HCT116 (cell line): ENCODE measurements at regions not wholly inside any gene's neighbourhood (a gene's known extent, or its start where the extent isn't known, plus 50 kb on each side); places are given as distances from the start of the nearest gene placed in this dataset.
A peak's percentile ranks its signal among the peaks of the same experiment; 100 is the strongest.

Experiments used
- ATAC-seq: fragments of 200-7000 bp; cut with Tn5 transposase; 2 replicates; pipeline ENCODE4 v1.9.1; 2020; ENCODE audit warnings: mild to moderate bottlenecking, moderate library complexity
- BruUV-seq: library from RNA; stranded (reverse); fragments of 400-500 nt; replicated peaks from 2 replicates; lab custom pipeline; 2021; lab: Mats Ljungman, UMichigan
- CTCF ChIA-PET: fragments of 300-600 bp; sonication (Branson Sonifier 250); formaldehyde crosslinking; loops from one replicate; lab custom pipeline; 2021; ENCODE audit warnings: antibody characterized with exemption; lab: Charles Lee
- POLR2A ChIA-PET: fragments of 300-600, 350-600 bp; sonication (Branson Sonifier 250); formaldehyde crosslinking; loops from one replicate; lab custom pipeline; 2021; ENCODE audit warnings: antibody characterized with exemption; lab: Charles Lee
- RAD21 ChIA-PET, 2 experiments: fragments of 300-600 bp; sonication (Branson Sonifier 250); formaldehyde crosslinking; loops; one replicate each; lab custom pipeline; 2023; ENCODE audit warnings: low total read pairs in 2 of 2; ENCODE audit not compliant: uncharacterized antibody in 2 of 2, unreplicated experiment in 2 of 2, low non-redundant PET in 1 of 2; lab: Charles Lee
- DNase-seq: peaks from one replicate; pipeline ENCODE4 v3.0.0-alpha.2; 2010; ENCODE audit warnings: low read depth, low spot score
- H2AFZ ChIP-seq: fragments of 200-600 bp; shearing (Covaris generic), sonication (generic); 2 replicates; pipeline ENCODE4 v1.6.1; 2017; ENCODE audit warnings: low read depth, mixed run types, mixed read lengths, antibody characterized with exemption, low read length; ENCODE audit not compliant: poor library complexity, severe bottlenecking
- H3K27ac ChIP-seq: 2 replicates; pipeline ENCODE4 v1.5.1; 2012; ENCODE audit warnings: low read depth, low read length
- H3K27me3 ChIP-seq: fragments of 200-600 bp; sonication (generic); 2 replicates; pipeline ENCODE4 v1.6.1; 2016; ENCODE audit warnings: mixed run types, low read length, mixed read lengths; ENCODE audit not compliant: insufficient read depth
- H3K36me3 ChIP-seq, 2 experiments: fragments of 200-500 bp in 1 of 2; fragments of 200-600 bp in 1 of 2; sonication (Bioruptor generic) in 1 of 2; sonication (generic) in 1 of 2; 2 replicates each; pipeline versions ENCODE4 v1.5.1 to v1.6.1; 2014 to 2016; ENCODE audit warnings: low read length in 2 of 2, inconsistent platforms in 1 of 2, mixed read lengths in 1 of 2, mixed run types in 1 of 2; ENCODE audit not compliant: insufficient read depth in 2 of 2, control insufficient read depth in 1 of 2
- H3K4me1 ChIP-seq, 2 experiments: fragments of 200-600 bp in 1 of 2; sonication (generic) in 1 of 2; 2 replicates each; pipeline versions ENCODE4 v1.5.1 to v1.6.1; 2012 to 2017; ENCODE audit warnings: low read length in 2 of 2, inconsistent platforms in 1 of 2, mild to moderate bottlenecking in 1 of 2, mixed read lengths in 1 of 2, mixed run types in 1 of 2, moderate library complexity in 1 of 2; ENCODE audit not compliant: insufficient read depth in 2 of 2, control insufficient read depth in 1 of 2
- H3K4me2 ChIP-seq: fragments of 200-600 bp; sonication (generic); 2 replicates; pipeline ENCODE4 v1.6.1; 2017; ENCODE audit warnings: mixed run types, low read length, mixed read lengths
- H3K4me3 ChIP-seq, 2 experiments: fragments of 200-600 bp in 1 of 2; sonication (generic) in 1 of 2; replicated peaks in 1 of 2; 2 replicates each; pipeline ENCODE4 v1.5.1; 2011 to 2016; ENCODE audit warnings: low read length in 2 of 2, control low read depth in 1 of 2, low read depth in 1 of 2, mild to moderate bottlenecking in 1 of 2, mixed read lengths in 1 of 2, mixed run types in 1 of 2
- H3K79me2 ChIP-seq: fragments of 200-600 bp; sonication (generic); 2 replicates; pipeline ENCODE4 v1.6.1; 2017; ENCODE audit warnings: mild to moderate bottlenecking, mixed run types, low read length, moderate library complexity, mixed read lengths; ENCODE audit not compliant: insufficient read depth
- H3K9ac ChIP-seq: fragments of 200-600 bp; sonication (generic); 2 replicates; pipeline ENCODE4 v1.6.1; 2016; ENCODE audit warnings: low read length, mixed read lengths
- H3K9me2 ChIP-seq: fragments of 200-600 bp; sonication (generic), shearing (Covaris generic); 2 replicates; pipeline ENCODE4 v1.6.1; 2017; ENCODE audit warnings: mixed run types, mild to moderate bottlenecking, moderate library complexity; ENCODE audit not compliant: insufficient read depth
- H3K9me3 ChIP-seq, 2 experiments: fragments of 200-500 bp in 1 of 2; fragments of 200-600 bp in 1 of 2; sonication (Bioruptor generic) in 1 of 2; sonication (generic) in 1 of 2; 2 replicates each; pipeline ENCODE4 v1.6.1; 2014 to 2017; ENCODE audit warnings: low read length in 2 of 2, mixed read lengths in 2 of 2, inconsistent platforms in 1 of 2, low read depth in 1 of 2, mild to moderate bottlenecking in 1 of 2, mixed run types in 1 of 2, moderate library complexity in 1 of 2; ENCODE audit not compliant: control insufficient read depth in 1 of 2, insufficient read depth in 1 of 2
- H4K20me1 ChIP-seq: fragments of 200-600 bp; sonication (generic), shearing (Covaris generic); 2 replicates; pipeline ENCODE4 v1.6.1; 2017; ENCODE audit warnings: mixed run types, mild to moderate bottlenecking, moderate library complexity; ENCODE audit not compliant: insufficient read depth
- ELF1 ChIP-seq: IDR thresholded peaks from 2 replicates; pipeline ENCODE4 v1.6.1; 2012; ENCODE audit warnings: low read depth, borderline replicate concordance
- JUND ChIP-seq: IDR thresholded peaks from 2 replicates; pipeline ENCODE4 v1.6.1; 2012
- POLR2A ChIP-seq: IDR thresholded peaks from 2 replicates; pipeline ENCODE4 v1.7.0; 2011; ENCODE audit warnings: borderline replicate concordance; ENCODE audit not compliant: insufficient read depth, insufficient read length; ENCODE audit errors: extremely low read depth
- RAD21 ChIP-seq: IDR thresholded peaks from 2 replicates; pipeline ENCODE4 v1.6.1; 2012; ENCODE audit warnings: low read depth, mild to moderate bottlenecking
- SP1 ChIP-seq: IDR thresholded peaks from 2 replicates; pipeline ENCODE4 v1.6.1; 2012; ENCODE audit warnings: low read depth
- SRF ChIP-seq: IDR thresholded peaks from 2 replicates; pipeline ENCODE4 v1.6.1; 2012; ENCODE audit warnings: low read depth
- TCF7L2 ChIP-seq: IDR thresholded peaks from 2 replicates; pipeline ENCODE4 v1.7.0; 2011; ENCODE audit warnings: borderline replicate concordance, inconsistent platforms; ENCODE audit not compliant: insufficient read depth, insufficient read length; ENCODE audit errors: extremely low read depth
- YY1 ChIP-seq: IDR thresholded peaks from 2 replicates; pipeline ENCODE4 v1.6.1; 2011; ENCODE audit warnings: low read length, low read depth, moderate library complexity, mild to moderate bottlenecking; ENCODE audit not compliant: insufficient replicate concordance; ENCODE audit errors: extremely low read depth
- ZFX ChIP-seq: fragments of 450-650 bp; IDR thresholded peaks from 2 replicates; pipeline ENCODE4 v1.6.1; 2017
- intact Hi-C: fragments of 100-400 bp; cut with micrococcal nuclease; formaldehyde crosslinking; loops from 2 replicates; pipeline ENCODE4 v1.10.0; 2022
- TF ChIP-seq, protein P1 (sequence below), 3 experiments: fragments of 200-600 bp in 1 of 3; sonication (generic) in 1 of 3; IDR thresholded peaks in 2 of 3; conservative IDR thresholded peaks in 1 of 3; 2 replicates each; pipeline ENCODE4 v1.5.1; 2012 to 2017; ENCODE audit warnings: low read depth in 2 of 3, low read length in 2 of 3, antibody characterized with exemption in 1 of 3, borderline replicate concordance in 1 of 3, control low read depth in 1 of 3, mild to moderate bottlenecking in 1 of 3, mixed read lengths in 1 of 3, mixed run types in 1 of 3, moderate library complexity in 1 of 3; ENCODE audit not compliant: insufficient read depth in 1 of 3
- TF ChIP-seq, protein P2 (sequence below): IDR thresholded peaks from 2 replicates; pipeline ENCODE4 v1.6.1; 2012

DNA sequence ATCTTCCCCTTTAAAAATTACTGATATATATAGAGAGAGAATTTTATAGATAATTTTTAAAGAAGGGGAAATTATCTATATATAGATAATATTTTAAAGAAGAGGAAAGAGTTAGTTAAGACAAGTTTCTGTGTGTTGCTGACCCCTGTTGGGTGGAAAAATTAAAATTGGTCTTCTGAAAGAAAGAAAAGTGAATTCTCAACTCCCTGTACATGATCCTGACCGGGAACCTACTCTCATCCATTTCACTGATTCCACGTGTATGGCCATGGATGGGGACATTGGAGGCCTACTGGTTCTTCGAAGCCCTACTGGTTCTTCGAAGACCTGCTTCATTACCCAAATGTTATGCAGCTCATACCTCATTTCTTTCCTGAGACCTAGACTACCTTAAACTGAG is 53.0 kb upstream of the TCF21 start:
- H3K4me2 ChIP-seq: no peak overlapping the region
- H3K36me3 ChIP-seq: no peaks in the 10 kb centered on the region
- H4K20me1 ChIP-seq: no peaks in the 10 kb centered on the region
- RAD21 ChIA-PET: no interaction called here
- H3K4me3 ChIP-seq: no peak overlapping the region
- no peak overlapping the region for H2AFZ ChIP-seq
- POLR2A ChIA-PET: no interaction called here
- no peak overlapping the region for H3K9ac ChIP-seq
- peaks cover 0 to 10% of the 10 kb centered on the region in 2 experiments; a peak in 2 of 4 replicates for H3K4me1 ChIP-seq
- no peaks in the 10 kb centered on the region for H3K79me2 ChIP-seq
- DNase-seq (no peak), ATAC-seq (no peak)
- TF ChIP-seq POLR2A (no peak), YY1 (no peak), SRF (no peak), RAD21 (peak; percentile 35; the same call in 1 of the 2 replicates), SP1 (no peak), ZFX (no peak), ELF1 (no peak), JUND (no peak), TCF7L2 (no peak)
- TF ChIP-seq, protein P1, sequence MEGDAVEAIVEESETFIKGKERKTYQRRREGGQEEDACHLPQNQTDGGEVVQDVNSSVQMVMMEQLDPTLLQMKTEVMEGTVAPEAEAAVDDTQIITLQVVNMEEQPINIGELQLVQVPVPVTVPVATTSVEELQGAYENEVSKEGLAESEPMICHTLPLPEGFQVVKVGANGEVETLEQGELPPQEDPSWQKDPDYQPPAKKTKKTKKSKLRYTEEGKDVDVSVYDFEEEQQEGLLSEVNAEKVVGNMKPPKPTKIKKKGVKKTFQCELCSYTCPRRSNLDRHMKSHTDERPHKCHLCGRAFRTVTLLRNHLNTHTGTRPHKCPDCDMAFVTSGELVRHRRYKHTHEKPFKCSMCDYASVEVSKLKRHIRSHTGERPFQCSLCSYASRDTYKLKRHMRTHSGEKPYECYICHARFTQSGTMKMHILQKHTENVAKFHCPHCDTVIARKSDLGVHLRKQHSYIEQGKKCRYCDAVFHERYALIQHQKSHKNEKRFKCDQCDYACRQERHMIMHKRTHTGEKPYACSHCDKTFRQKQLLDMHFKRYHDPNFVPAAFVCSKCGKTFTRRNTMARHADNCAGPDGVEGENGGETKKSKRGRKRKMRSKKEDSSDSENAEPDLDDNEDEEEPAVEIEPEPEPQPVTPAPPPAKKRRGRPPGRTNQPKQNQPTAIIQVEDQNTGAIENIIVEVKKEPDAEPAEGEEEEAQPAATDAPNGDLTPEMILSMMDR (IDR thresholded peaks at IDR 0.05 in 2 of 3, conservative IDR thresholded peaks at IDR 0.05 in 1 of 3; ENCODE audit: borderline replicate concordance in 1 of 3, insufficient read depth in 1 of 3, low read depth in 2 of 3, low read length in 2 of 3): peak in 1 of 3 experiments; percentile 29; a peak in 1 of 6 replicates
- TF ChIP-seq, protein P2, sequence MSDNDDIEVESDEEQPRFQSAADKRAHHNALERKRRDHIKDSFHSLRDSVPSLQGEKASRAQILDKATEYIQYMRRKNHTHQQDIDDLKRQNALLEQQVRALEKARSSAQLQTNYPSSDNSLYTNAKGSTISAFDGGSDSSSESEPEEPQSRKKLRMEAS: no peak
- no peaks in the 10 kb centered on the region for H3K9me3 ChIP-seq
- H3K27me3 ChIP-seq: no peaks in the 10 kb centered on the region
- H3K9me2 ChIP-seq: no peaks in the 10 kb centered on the region
- H3K27ac ChIP-seq: no peak overlapping the region
- CTCF ChIA-PET: interaction anchor here (0.8 to 1.9 kb wide), 3 partner anchors 19 to 266 kb away, joined by 3 to 11 read pairs (median 8); no protein-coding TSS in a partner anchor
- intact Hi-C loops: loop anchor here (2.0 to 5.0 kb wide), 2 partner anchors 261 to 267 kb away; no protein-coding TSS in a partner anchor
- no TSS peak for BruUV-seq
